ENCODE measurements at regions not wholly inside any gene's neighbourhood (a gene's known extent, or its start where the extent isn't known, plus 50 kb on each side); places are given as distances from the start of the nearest gene placed in this dataset.

DNA sequence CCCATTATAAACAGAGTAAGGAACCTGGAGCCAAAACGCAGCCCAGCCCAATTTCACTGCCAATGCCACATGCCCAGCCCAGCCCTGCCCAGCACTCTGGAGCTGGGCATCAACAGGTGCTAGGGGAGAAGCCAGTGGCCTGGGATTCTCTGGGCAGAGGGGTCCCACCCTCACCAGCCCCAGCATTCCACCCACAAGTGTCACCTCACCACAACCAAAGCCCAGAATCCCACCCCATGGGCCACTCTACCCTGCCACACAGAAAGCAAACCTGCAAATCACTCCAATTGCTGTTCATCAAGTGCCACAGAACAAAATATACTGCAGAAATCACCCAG lies 102.5 kb upstream of the CDH5 start:
- TF ChIP-seq, protein P1, sequence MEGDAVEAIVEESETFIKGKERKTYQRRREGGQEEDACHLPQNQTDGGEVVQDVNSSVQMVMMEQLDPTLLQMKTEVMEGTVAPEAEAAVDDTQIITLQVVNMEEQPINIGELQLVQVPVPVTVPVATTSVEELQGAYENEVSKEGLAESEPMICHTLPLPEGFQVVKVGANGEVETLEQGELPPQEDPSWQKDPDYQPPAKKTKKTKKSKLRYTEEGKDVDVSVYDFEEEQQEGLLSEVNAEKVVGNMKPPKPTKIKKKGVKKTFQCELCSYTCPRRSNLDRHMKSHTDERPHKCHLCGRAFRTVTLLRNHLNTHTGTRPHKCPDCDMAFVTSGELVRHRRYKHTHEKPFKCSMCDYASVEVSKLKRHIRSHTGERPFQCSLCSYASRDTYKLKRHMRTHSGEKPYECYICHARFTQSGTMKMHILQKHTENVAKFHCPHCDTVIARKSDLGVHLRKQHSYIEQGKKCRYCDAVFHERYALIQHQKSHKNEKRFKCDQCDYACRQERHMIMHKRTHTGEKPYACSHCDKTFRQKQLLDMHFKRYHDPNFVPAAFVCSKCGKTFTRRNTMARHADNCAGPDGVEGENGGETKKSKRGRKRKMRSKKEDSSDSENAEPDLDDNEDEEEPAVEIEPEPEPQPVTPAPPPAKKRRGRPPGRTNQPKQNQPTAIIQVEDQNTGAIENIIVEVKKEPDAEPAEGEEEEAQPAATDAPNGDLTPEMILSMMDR (conservative IDR thresholded peaks at IDR 0.05 in 1 of 2, IDR thresholded peaks at IDR 0.05 in 1 of 2; ENCODE audit: extremely low read depth in 1 of 2, insufficient read depth in 1 of 2, low read depth in 1 of 2, low read length in 2 of 2): no peak
- TF ChIP-seq EZH2 (IDR thresholded peaks at IDR 0.05; ENCODE audit: borderline replicate concordance, low read length): no peak
